ENCODE measurements at regions not wholly inside any gene's neighbourhood (a gene's known extent, or its start where the extent isn't known, plus 50 kb on each side); places are given as distances from the start of the nearest gene placed in this dataset.

DNA sequence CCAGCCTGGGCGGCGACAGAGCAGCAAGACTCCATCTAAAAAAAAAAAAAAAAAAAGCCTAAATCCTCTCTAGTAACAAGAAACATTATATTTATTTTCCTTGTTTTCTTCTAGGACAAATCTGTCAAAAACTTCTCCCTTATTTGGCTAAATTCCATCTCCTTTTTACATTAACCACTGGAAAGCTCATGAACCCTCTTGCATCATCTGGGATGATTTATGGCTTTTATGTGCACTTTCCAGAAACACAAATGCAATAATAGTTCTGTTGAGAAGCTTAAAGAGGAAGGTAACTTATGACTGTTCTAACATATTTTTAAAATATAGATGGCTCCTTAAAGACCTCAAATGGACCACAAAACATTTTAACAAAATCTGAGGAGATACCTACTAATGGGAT lies 526.1 kb upstream of the SPTLC3 start:
- TF ChIP-seq, protein P1, sequence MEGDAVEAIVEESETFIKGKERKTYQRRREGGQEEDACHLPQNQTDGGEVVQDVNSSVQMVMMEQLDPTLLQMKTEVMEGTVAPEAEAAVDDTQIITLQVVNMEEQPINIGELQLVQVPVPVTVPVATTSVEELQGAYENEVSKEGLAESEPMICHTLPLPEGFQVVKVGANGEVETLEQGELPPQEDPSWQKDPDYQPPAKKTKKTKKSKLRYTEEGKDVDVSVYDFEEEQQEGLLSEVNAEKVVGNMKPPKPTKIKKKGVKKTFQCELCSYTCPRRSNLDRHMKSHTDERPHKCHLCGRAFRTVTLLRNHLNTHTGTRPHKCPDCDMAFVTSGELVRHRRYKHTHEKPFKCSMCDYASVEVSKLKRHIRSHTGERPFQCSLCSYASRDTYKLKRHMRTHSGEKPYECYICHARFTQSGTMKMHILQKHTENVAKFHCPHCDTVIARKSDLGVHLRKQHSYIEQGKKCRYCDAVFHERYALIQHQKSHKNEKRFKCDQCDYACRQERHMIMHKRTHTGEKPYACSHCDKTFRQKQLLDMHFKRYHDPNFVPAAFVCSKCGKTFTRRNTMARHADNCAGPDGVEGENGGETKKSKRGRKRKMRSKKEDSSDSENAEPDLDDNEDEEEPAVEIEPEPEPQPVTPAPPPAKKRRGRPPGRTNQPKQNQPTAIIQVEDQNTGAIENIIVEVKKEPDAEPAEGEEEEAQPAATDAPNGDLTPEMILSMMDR (conservative IDR thresholded peaks at IDR 0.05; ENCODE audit: low read depth, low read length): no peak
- no peak overlapping the region for H3K4me3 ChIP-seq (ENCODE audit: low read length)
- no peak for DNase-seq (ENCODE audit: low read depth)

DNA sequence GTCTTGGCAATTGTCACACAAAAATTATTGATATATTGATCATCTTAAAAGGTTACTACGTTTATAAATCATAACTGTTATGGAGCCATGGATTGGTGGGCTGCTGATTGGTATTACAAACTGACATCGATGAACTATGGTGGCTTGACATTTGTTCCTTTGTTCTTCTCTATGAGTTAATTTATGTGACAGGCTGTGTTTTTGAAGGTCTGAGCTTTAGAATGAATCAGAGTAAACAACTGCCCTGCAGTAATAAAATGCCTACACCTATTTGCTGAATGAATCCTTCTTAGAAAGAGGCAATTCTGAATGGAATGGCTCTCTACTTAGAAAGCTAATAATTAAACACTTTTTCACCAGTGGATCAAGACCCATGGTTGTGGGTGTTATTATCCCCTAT lies 506.3 kb upstream of the SPTLC3 start:
- TF ChIP-seq, protein P1 (conservative IDR thresholded peaks at IDR 0.05; ENCODE audit: low read depth, low read length): no peak
- H3K4me3 ChIP-seq (ENCODE audit: low read length): no peak overlapping the region
- no peak for DNase-seq (ENCODE audit: low read depth)

DNA sequence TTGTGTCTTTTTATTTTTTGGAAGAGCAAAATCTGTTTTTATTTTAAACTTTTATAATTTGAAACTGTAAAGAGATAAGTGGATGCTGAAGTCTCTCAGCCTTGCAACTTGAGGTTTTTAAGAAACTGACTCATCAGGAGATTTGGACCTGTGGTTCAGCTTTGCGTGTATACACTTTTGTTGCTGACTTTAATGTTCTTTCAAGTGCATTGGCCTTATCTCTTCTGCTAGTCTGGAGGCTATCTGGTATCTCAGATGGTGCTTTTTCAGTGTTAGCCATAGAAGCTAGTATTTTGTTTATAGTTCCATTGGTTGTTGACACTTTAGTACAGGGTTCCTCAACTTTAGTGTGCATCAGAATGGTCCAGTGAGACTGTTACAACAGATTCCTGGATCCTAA lies 504.0 kb upstream of the SPTLC3 start:
- TF ChIP-seq, protein P1 (conservative IDR thresholded peaks at IDR 0.05; ENCODE audit: low read depth, low read length): no peak
- no peak overlapping the region for H3K4me3 ChIP-seq (ENCODE audit: low read length)
- DNase-seq (ENCODE audit: low read depth): no peak

DNA sequence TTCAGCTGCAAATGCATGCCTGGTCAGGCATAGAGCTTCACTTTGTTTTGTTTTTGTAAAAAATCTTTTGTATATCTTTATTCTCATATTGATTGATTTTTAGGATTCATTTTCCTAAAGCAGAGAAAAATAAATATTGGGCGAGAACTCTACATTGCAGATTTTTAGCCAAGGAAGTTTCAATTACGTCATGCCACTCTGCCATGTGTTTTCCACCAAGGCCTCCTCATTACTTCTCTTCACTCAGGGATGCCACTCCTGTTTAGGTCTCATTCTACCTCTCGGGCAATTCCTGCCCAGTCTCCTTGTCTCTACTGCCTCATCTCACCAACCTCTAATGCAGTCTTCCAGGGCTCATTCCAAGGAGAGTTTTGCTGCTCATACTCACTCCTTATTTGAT lies 497.3 kb upstream of the SPTLC3 start:
- no peak overlapping the region for H3K4me3 ChIP-seq (ENCODE audit: low read length)
- TF ChIP-seq, protein P1 (conservative IDR thresholded peaks at IDR 0.05; ENCODE audit: low read depth, low read length): no peak
- DNase-seq (ENCODE audit: low read depth): no peak

DNA sequence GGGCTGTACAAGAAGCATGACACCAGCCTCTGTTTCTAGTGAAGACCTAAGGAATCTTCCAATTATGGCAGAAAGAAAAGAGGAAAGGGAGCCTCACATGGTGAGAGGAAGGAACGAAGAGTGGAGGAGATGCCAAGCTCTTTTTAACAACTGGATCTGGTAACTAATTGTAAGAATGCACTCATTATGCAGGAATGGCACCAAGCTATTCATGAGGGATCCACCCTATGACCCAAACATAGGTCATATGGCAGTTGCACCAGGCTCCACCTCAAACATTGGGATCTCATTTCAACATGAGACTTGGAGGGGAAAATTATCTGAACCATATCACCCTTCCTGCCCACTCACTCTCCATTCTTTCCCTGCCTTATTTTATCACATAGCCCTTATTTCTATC lies 496.0 kb upstream of the SPTLC3 start:
- DNase-seq (ENCODE audit: low read depth): no peak
- TF ChIP-seq, protein P1 (conservative IDR thresholded peaks at IDR 0.05; ENCODE audit: low read depth, low read length): no peak
- H3K4me3 ChIP-seq (ENCODE audit: low read length): no peak overlapping the region

DNA sequence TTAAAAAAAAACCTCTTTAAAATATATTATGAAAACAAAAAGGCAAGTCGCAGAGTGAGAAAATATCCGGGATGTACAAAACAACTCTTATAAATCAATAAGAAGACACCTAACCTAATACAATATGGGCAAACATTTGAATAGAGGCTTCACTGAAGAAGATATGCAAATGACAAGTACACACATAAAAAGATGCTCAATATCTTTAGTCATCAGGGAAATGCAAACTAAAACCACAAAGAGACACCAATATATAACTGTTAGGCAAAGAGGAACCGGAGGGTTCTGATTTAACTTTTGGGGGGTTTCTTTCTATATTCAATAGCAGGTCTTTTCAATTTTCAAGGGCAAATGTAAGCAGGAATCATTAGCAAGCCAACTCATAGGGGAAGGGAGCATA lies 480.7 kb upstream of the SPTLC3 start:
- TF ChIP-seq, protein P1 (conservative IDR thresholded peaks at IDR 0.05; ENCODE audit: low read depth, low read length): no peak
- no peak for DNase-seq (ENCODE audit: low read depth)

DNA sequence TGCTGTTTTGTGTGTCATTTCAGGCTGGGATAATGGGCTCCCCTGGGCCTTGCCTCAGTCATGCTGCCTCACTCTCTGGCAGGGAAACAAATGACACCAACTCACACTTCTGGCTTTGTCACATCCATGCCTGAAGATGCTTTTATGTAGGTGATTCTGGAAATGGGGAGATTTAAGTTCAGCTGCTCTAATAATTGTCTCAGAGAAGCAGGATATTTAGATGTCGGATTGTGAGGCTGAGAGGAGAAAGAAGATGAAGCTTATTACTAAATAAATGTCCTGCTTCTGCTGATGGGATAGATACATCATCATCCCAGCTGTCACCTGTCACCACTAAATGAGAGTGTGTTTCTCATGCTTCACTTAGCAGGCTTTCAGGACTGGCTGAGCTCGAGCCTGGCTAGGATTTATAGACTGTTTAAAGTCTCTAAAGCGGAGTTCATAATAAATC lies 480.2 kb upstream of the SPTLC3 start:
- DNase-seq (ENCODE audit: low read depth): no peak
- H3K4me3 ChIP-seq (ENCODE audit: low read length): no peak overlapping the region
- TF ChIP-seq, protein P1 (conservative IDR thresholded peaks at IDR 0.05; ENCODE audit: low read depth, low read length): no peak

More for the DNA sequence above, 480.7 kb upstream of the SPTLC3 start:
- H3K4me3 ChIP-seq (ENCODE audit: low read length): no peak overlapping the region
